Osteocyte (in vitro differentiated cells): ENCODE measurements at regions not wholly inside any gene's neighbourhood (a gene's known extent, or its start where the extent isn't known, plus 50 kb on each side); places are given as distances from the start of the nearest gene placed in this dataset.

Experiments
- DNase-seq: peaks from one replicate; pipeline ENCODE4 v3.0.0; 2021; ENCODE audit warnings: mixed read lengths; ENCODE audit not compliant: unreplicated experiment; ENCODE audit errors: extremely low spot score
- H3K27ac Mint-ChIP-seq: one replicate; pipeline ENCODE4 v1.8.0; 2021; ENCODE audit warnings: mild to moderate bottlenecking, mixed read lengths; ENCODE audit not compliant: unreplicated experiment
- H3K27me3 Mint-ChIP-seq: one replicate; pipeline ENCODE4 v1.8.0; 2021; ENCODE audit warnings: mixed read lengths; ENCODE audit not compliant: unreplicated experiment
- H3K36me3 Mint-ChIP-seq: one replicate; pipeline ENCODE4 v1.8.0; 2021; ENCODE audit warnings: mixed read lengths; ENCODE audit not compliant: unreplicated experiment
- H3K4me1 Mint-ChIP-seq: one replicate; pipeline ENCODE4 v1.8.0; 2021; ENCODE audit warnings: mixed read lengths; ENCODE audit not compliant: unreplicated experiment
- H3K4me3 Mint-ChIP-seq: one replicate; pipeline ENCODE4 v1.8.0; 2021; ENCODE audit warnings: mild to moderate bottlenecking, moderate library complexity, mixed read lengths; ENCODE audit not compliant: unreplicated experiment
- H3K9me3 Mint-ChIP-seq: one replicate; pipeline ENCODE4 v1.8.0; 2021; ENCODE audit warnings: mixed read lengths; ENCODE audit not compliant: unreplicated experiment
- TF ChIP-seq, protein P1 (sequence below): fragments of 200-600 bp; sonication (generic); IDR thresholded peaks from 2 replicates; pipeline ENCODE4 v1.5.0; 2021; ENCODE audit warnings: antibody characterized with exemption, mild to moderate bottlenecking, moderate library complexity

DNA sequence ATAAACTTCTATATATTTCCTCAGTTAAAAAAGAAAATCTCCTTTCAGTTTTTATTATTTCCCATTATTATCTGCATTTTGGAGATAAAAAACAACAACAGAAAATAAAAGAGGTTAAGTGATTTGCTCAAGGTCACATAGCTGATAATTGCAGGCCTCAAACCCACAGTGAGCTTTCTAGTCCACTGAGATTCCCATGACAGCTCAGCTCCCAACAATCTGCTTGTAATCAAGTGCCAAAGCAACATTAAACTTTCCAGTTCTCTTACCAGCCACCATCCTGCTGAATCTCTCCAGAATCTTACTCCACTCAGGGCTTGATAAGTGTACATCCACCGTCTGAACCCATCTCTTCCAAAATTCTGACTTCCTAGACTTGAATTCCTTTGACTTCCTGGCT is 318.2 kb upstream of the SEMA6D start:
- H3K27ac Mint-ChIP-seq: no peak overlapping the region
- no peaks in the 10 kb centered on the region for H3K36me3 Mint-ChIP-seq
- no peak overlapping the region for H3K4me3 Mint-ChIP-seq
- no peaks in the 10 kb centered on the region for H3K4me1 Mint-ChIP-seq
- TF ChIP-seq, protein P1, sequence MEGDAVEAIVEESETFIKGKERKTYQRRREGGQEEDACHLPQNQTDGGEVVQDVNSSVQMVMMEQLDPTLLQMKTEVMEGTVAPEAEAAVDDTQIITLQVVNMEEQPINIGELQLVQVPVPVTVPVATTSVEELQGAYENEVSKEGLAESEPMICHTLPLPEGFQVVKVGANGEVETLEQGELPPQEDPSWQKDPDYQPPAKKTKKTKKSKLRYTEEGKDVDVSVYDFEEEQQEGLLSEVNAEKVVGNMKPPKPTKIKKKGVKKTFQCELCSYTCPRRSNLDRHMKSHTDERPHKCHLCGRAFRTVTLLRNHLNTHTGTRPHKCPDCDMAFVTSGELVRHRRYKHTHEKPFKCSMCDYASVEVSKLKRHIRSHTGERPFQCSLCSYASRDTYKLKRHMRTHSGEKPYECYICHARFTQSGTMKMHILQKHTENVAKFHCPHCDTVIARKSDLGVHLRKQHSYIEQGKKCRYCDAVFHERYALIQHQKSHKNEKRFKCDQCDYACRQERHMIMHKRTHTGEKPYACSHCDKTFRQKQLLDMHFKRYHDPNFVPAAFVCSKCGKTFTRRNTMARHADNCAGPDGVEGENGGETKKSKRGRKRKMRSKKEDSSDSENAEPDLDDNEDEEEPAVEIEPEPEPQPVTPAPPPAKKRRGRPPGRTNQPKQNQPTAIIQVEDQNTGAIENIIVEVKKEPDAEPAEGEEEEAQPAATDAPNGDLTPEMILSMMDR: no peak
- peaks cover 15% of the 10 kb centered on the region for H3K27me3 Mint-ChIP-seq
- no peaks in the 10 kb centered on the region for H3K9me3 Mint-ChIP-seq
- DNase-seq: no peak

DNA sequence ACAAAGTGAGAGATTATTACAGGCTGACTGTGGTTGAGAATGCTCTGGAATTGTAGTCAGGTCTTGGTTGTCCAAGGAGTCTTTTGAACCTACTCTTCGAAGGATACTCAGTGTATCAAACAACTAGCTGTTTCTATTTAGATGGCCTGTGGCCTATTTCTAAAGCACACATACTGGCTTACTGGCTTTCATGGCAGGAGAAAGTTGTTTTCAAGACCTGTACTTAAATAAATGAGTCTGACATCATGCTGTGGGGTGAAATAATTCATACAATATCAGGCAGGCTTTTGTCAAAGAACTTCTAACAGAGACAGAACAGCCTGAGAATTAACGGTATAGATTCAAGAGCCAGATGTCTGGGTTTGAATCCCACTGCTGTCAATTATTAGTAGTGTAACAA is 316.7 kb upstream of the SEMA6D start:
- no peak for DNase-seq
- H3K4me1 Mint-ChIP-seq: peaks cover 3% of the 10 kb centered on the region
- TF ChIP-seq, protein P1: no peak
- no peaks in the 10 kb centered on the region for H3K36me3 Mint-ChIP-seq
- no peak overlapping the region for H3K27ac Mint-ChIP-seq
- no peak overlapping the region for H3K4me3 Mint-ChIP-seq
- no peaks in the 10 kb centered on the region for H3K9me3 Mint-ChIP-seq
- H3K27me3 Mint-ChIP-seq: peaks cover 24% of the 10 kb centered on the region

DNA sequence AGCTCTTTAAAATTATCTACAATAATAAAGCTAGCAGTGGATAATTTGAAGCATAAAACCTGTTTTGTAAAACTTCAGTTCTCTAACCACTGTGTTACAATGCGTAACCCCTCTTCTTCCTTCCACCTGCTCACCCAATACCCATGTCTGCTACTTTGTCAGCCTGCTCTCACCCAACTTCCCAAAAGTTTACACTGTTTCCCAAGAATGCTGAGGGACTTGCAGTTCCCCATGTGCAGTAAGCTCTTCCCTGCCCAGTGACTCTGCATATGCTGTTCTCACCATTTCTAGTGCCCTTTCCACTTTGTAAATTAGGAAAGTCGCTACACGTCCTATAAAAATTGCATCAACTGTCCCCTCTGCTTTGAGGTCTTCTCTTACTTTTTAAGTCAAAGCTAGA is 315.9 kb upstream of the SEMA6D start:
- TF ChIP-seq, protein P1: no peak
- no peaks in the 10 kb centered on the region for H3K36me3 Mint-ChIP-seq
- H3K4me1 Mint-ChIP-seq: peaks cover 3% of the 10 kb centered on the region
- peaks cover 25% of the 10 kb centered on the region for H3K27me3 Mint-ChIP-seq
- DNase-seq: no peak
- H3K27ac Mint-ChIP-seq: no peak overlapping the region
- H3K9me3 Mint-ChIP-seq: no peaks in the 10 kb centered on the region
- H3K4me3 Mint-ChIP-seq: no peak overlapping the region

GRCh38 chr15:47402829-47403228 is 314.5 kb upstream of the SEMA6D start:
- H3K36me3 Mint-ChIP-seq: no peaks in the 10 kb centered on the region
- H3K4me1 Mint-ChIP-seq: peaks cover 3% of the 10 kb centered on the region
- no peak overlapping the region for H3K4me3 Mint-ChIP-seq
- DNase-seq: no peak
- TF ChIP-seq, protein P1: no peak
- no peaks in the 10 kb centered on the region for H3K9me3 Mint-ChIP-seq
- peaks cover 25% of the 10 kb centered on the region for H3K27me3 Mint-ChIP-seq
- H3K27ac Mint-ChIP-seq: no peak overlapping the region

DNA sequence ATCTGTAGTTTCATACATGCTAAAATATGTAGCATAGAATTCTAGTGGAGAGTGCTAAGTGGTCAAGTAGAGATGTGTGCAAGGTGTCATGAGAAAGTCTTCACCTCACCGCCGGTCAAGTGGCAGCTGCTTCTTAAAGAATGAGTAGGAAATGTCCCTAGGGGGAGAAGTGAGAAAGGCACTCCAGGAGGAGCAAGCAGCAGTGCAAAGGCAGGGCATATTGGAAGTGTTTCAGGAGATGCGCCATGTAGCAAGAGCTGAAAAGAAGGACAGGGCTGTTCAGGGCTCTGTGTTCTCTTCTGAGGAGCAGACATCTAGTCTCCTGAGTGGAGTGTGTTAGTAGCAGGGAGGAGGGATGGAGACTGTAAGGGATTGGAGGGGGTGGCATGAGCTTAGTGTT is 312.4 kb upstream of the SEMA6D start:
- Mint-ChIP-seq H3K4me1 (peaks cover 3% of the 10 kb centered on the region), H3K27me3 (peaks cover 25% of the 10 kb centered on the region)

More for the DNA sequence above, 312.4 kb upstream of the SEMA6D start:
- TF ChIP-seq, protein P1: no peak
- no peaks in the 10 kb centered on the region for H3K36me3 Mint-ChIP-seq
- no peak overlapping the region for H3K27ac Mint-ChIP-seq
- no peak for DNase-seq
- H3K4me3 Mint-ChIP-seq: no peak overlapping the region
- no peaks in the 10 kb centered on the region for H3K9me3 Mint-ChIP-seq
